HepG2 (cell line): ENCODE measurements at regions not wholly inside any gene's neighbourhood (a gene's known extent, or its start where the extent isn't known, plus 50 kb on each side); places are given as distances from the start of the nearest gene placed in this dataset.

ENCODE experiments used
- ATAC-seq: fragments of 200-7000 bp; cut with Tn5 transposase; 3 replicates; pipeline ENCODE4 v1.9.1; 2020; ENCODE audit warnings: mild to moderate bottlenecking, moderate library complexity
- BruUV-seq: library from RNA; stranded (reverse); fragments of 400-500 nt; replicated peaks from 2 replicates; lab custom pipeline; 2021; lab: Mats Ljungman, UMichigan
- CTCF ChIA-PET: fragments of 300-600 bp; formaldehyde crosslinking; extraction: SDS; loops from one replicate; lab custom pipeline; 2021; ENCODE audit warnings: low total read pairs, inconsistent platforms, low intra/inter-chr PET ratio; lab: Yijun Ruan, JAX
- POLR2A ChIA-PET: fragments of 350-600 bp; sonication (Branson Sonifier 250); formaldehyde crosslinking; loops from one replicate; lab custom pipeline; 2020; ENCODE audit warnings: antibody characterized with exemption, inconsistent platforms; lab: Yijun Ruan, JAX
- DNase-seq: peaks from one replicate; pipeline ENCODE4 v3.0.0-alpha.2; 2015; ENCODE audit warnings: low spot score
- FAIRE-seq: peaks from 3 replicates; lab custom pipeline; 2011; peaks lifted over from hg19 to GRCh38; lab: Jason Lieb, UNC
- H2AFZ ChIP-seq: one replicate; pipeline ENCODE4 v1.6.1; 2011; ENCODE audit warnings: low read length, inconsistent platforms
- H3K27ac ChIP-seq: fragments of 300-600 bp; 3 replicates; pipeline ENCODE4 v1.8.0; 2011; ENCODE audit warnings: mixed run types, mild to moderate bottlenecking, mixed read lengths, low read length, inconsistent platforms; ENCODE audit not compliant: insufficient read depth; ENCODE audit errors: extremely low read length
- H3K27me3 ChIP-seq, 2 experiments: fragments of 200-600 bp in 1 of 2; 2 replicates in 1 of 2; 3 replicates in 1 of 2; pipeline versions ENCODE4 v1.6.0 to v1.8.0; 2011; ENCODE audit warnings: low read length in 2 of 2, mild to moderate bottlenecking in 2 of 2, moderate library complexity in 2 of 2, inconsistent platforms in 1 of 2; ENCODE audit not compliant: insufficient read depth in 2 of 2, control insufficient read depth in 1 of 2
- H3K36me3 ChIP-seq, 2 experiments: fragments of 200-600 bp in 1 of 2; replicated peaks in 1 of 2; 2 replicates in 1 of 2; 3 replicates in 1 of 2; pipeline versions ENCODE4 v1.5.1 to v1.8.0; 2011; ENCODE audit warnings: low read length in 2 of 2, inconsistent platforms in 1 of 2; ENCODE audit not compliant: insufficient read depth in 2 of 2, control insufficient read depth in 1 of 2
- H3K4me1 ChIP-seq: 2 replicates; pipeline ENCODE4 v1.5.1; 2012; ENCODE audit warnings: low read length, inconsistent platforms; ENCODE audit not compliant: insufficient read depth
- H3K4me2 ChIP-seq: 2 replicates; pipeline ENCODE4 v1.6.0; 2011; ENCODE audit warnings: low read depth, low read length, inconsistent platforms
- H3K4me3 ChIP-seq, 3 experiments: fragments of 200-600 bp in 1 of 3; sonication (generic), shearing (Covaris generic) in 1 of 3; replicated peaks in 1 of 3; 2 replicates each; pipeline ENCODE4 v1.5.1; 2011 to 2016; ENCODE audit warnings: low read length in 3 of 3, inconsistent platforms in 2 of 3, low read depth in 2 of 3, mild to moderate bottlenecking in 2 of 3, control low read depth in 1 of 3, mixed read lengths in 1 of 3; ENCODE audit not compliant: insufficient read depth in 1 of 3
- H3K79me2 ChIP-seq: one replicate; pipeline ENCODE4 v1.6.1; 2011; ENCODE audit warnings: low read length, inconsistent platforms; ENCODE audit not compliant: insufficient read depth
- H3K9ac ChIP-seq: 2 replicates; pipeline ENCODE4 v1.6.0; 2011; ENCODE audit warnings: mild to moderate bottlenecking, low read depth, low read length, inconsistent platforms; ENCODE audit not compliant: insufficient read depth
- H3K9me3 ChIP-seq: 2 replicates; pipeline ENCODE4 v1.5.1; 2012; ENCODE audit warnings: mild to moderate bottlenecking, low read length
- H4K20me1 ChIP-seq: 2 replicates; pipeline ENCODE4 v1.6.0; 2011; ENCODE audit warnings: inconsistent platforms, mild to moderate bottlenecking, low read length, moderate library complexity; ENCODE audit not compliant: insufficient read depth
- AHDC1 ChIP-seq: sonication (generic); formaldehyde crosslinking; IDR thresholded peaks from 2 replicates; pipeline ENCODE4 v1.5.1; 2020; ENCODE audit warnings: mild to moderate bottlenecking, missing genetic modification reagents, borderline replicate concordance
- ATF7 ChIP-seq, 2 experiments: fragments of 450-650 bp in 1 of 2; sonication (generic) in 1 of 2; formaldehyde crosslinking in 1 of 2; IDR thresholded peaks; 2 replicates each; pipeline versions ENCODE4 v1.4.0 to v1.6.1; 2016 to 2020; ENCODE audit warnings: antibody characterized with exemption in 1 of 2, mild to moderate bottlenecking in 1 of 2, missing genetic modification reagents in 1 of 2
- ATM ChIP-seq: fragments of 450-650 bp; IDR thresholded peaks from 2 replicates; pipeline ENCODE4 v1.7.1; 2017; ENCODE audit warnings: mild to moderate bottlenecking, borderline replicate concordance
- CBFB ChIP-seq: sonication (generic); formaldehyde crosslinking; IDR thresholded peaks from 2 replicates; pipeline ENCODE4 v1.4.0; 2020; ENCODE audit warnings: missing genetic modification reagents
- ELF4 ChIP-seq: sonication (generic); formaldehyde crosslinking; IDR thresholded peaks from 2 replicates; pipeline ENCODE4 v1.5.0; 2020; ENCODE audit warnings: missing genetic modification reagents, mild to moderate bottlenecking, moderate library complexity, borderline replicate concordance
- GABPA ChIP-seq, 2 experiments: IDR thresholded peaks; 2 replicates each; pipeline ENCODE4 v1.6.1; 2011 to 2016; ENCODE audit warnings: low read depth in 2 of 2, low read length in 1 of 2, missing biosample characterization in 1 of 2, missing genetic modification characterization in 1 of 2
- MAFF ChIP-seq: IDR thresholded peaks from 2 replicates; pipeline ENCODE4 v1.6.1; 2011; ENCODE audit warnings: low read depth, low read length, improper control_type of control experiment
- NFKB2 ChIP-seq: sonication (generic); formaldehyde crosslinking; IDR thresholded peaks from 2 replicates; pipeline ENCODE4 v1.4.0; 2020; ENCODE audit warnings: missing genetic modification reagents, borderline replicate concordance
- SKI ChIP-seq: fragments of 450-650 bp; IDR thresholded peaks from one replicate; pipeline ENCODE4 v1.6.1; 2018; ENCODE audit warnings: mild to moderate bottlenecking; ENCODE audit not compliant: partially characterized antibody
- SMAD9 ChIP-seq: sonication (generic); formaldehyde crosslinking; IDR thresholded peaks from 2 replicates; pipeline ENCODE4 v1.5.1; 2020; ENCODE audit warnings: mild to moderate bottlenecking, missing genetic modification reagents
- TOPORS ChIP-seq: sonication (generic); formaldehyde crosslinking; IDR thresholded peaks from 2 replicates; pipeline ENCODE4 v1.8.0; 2023; ENCODE audit warnings: mild to moderate bottlenecking, missing genetic modification reagents
- U2AF2 ChIP-seq: fragments of 200-400 bp; formaldehyde crosslinking; IDR thresholded peaks from 2 replicates; pipeline ENCODE4 v1.6.1; 2017; ENCODE audit warnings: low read depth, mild to moderate bottlenecking, low read length
- ZNF17 ChIP-seq: sonication (generic); formaldehyde crosslinking; IDR thresholded peaks from 2 replicates; pipeline ENCODE4 v1.5.0; 2020; ENCODE audit warnings: mild to moderate bottlenecking, missing genetic modification reagents
- ZNF18 ChIP-seq: sonication (generic); formaldehyde crosslinking; IDR thresholded peaks from 2 replicates; pipeline ENCODE4 v1.8.0; 2022; ENCODE audit warnings: mild to moderate bottlenecking, missing genetic modification reagents; ENCODE audit not compliant: insufficient replicate concordance
- ZNF205 ChIP-seq: IDR thresholded peaks from 2 replicates; pipeline ENCODE4 v1.6.1; 2018; ENCODE audit warnings: missing biosample characterization, missing genetic modification reagents
- ZNF383 ChIP-seq: sonication (generic); formaldehyde crosslinking; IDR thresholded peaks from 2 replicates; pipeline ENCODE4 v1.4.0; 2020; ENCODE audit warnings: missing genetic modification reagents, mild to moderate bottlenecking, borderline replicate concordance
- ZNF570 ChIP-seq: sonication (generic); formaldehyde crosslinking; IDR thresholded peaks from 2 replicates; pipeline ENCODE4 v1.4.0; 2020; ENCODE audit warnings: mild to moderate bottlenecking, missing genetic modification reagents, borderline replicate concordance
- ZNF75D ChIP-seq: sonication (generic); formaldehyde crosslinking; IDR thresholded peaks from 2 replicates; pipeline ENCODE4 v1.8.1; 2023; ENCODE audit warnings: missing genetic modification reagents, mild to moderate bottlenecking, borderline replicate concordance
- WGBS: methylation state at CpG from one replicate; pipeline ENCODE4 v1.1.6; 2017; ENCODE audit warnings: low lambda C conversion rate; 5-methylcytosine and 5-hydroxymethylcytosine counted together
- in situ Hi-C: cut with HindIII; loops from 2 replicates; pipeline ENCODE4 v1.10.0; 2017; ENCODE audit warnings: low pct_unique_long_range_greater_than_20kb; ENCODE audit not compliant: extremely low pct_ligation_motif_present
- intact Hi-C: fragments of 100-400 bp; cut with micrococcal nuclease; formaldehyde crosslinking; loops from one replicate; pipeline ENCODE4 v1.10.0; 2022; ENCODE audit not compliant: unreplicated experiment

- TF ChIP-seq AHDC1 (CRISPR knock-in tag) (no peak), ATM (no peak), ZNF75D (no peak), ZNF17 (CRISPR knock-in tag) (peak; percentile 90), SMAD9 (CRISPR knock-in tag) (no peak)
These were observed 60.6 kb upstream of the STX18 start (continued) for GRCh38 chr4:4602468-4602867.

GRCh38 chr4:4601803-4602369, 60.0 kb upstream of the STX18 start:
- ChIA-PET POLR2A (no interaction called here), CTCF (no interaction called here)
- DNase-seq = no peak
- Histone ChIP-seq H4K20me1 (no peaks in the 10 kb centered on the region), H3K4me3 (no peak overlapping the region), H3K79me2 (no peaks in the 10 kb centered on the region), H3K4me2 (no peak overlapping the region), H3K9me3 (no peaks in the 10 kb centered on the region), H3K27me3 (no peaks in the 10 kb centered on the region), H3K27ac (no peak overlapping the region), H3K9ac (no peak overlapping the region), H3K4me1 (peaks cover 71% of the 10 kb centered on the region), H3K36me3 (no peaks in the 10 kb centered on the region; a peak in 1 of 5 replicates), H2AFZ (no peak overlapping the region)
- no peak for ATAC-seq
- WGBS = 91% methylated on average over 5 of the region's 13 CpGs
- in situ Hi-C loops = no loop called here
- intact Hi-C loops = no loop called here
- no TSS peak for BruUV-seq
- FAIRE-seq = no peak
- TF ChIP-seq SKI (no peak), U2AF2 (no peak), MAFF (no peak), ZNF383 (CRISPR knock-in tag) (no peak), CBFB (CRISPR knock-in tag) (no peak), ELF4 (CRISPR knock-in tag) (no peak), ZNF570 (CRISPR knock-in tag) (no peak), ZNF18 (CRISPR knock-in tag) (no peak), NFKB2 (no peak), TOPORS (CRISPR knock-in tag) (no peak), ATF7 (IDR thresholded peaks at IDR 0.05) (no peak), ATF7 (CRISPR knock-in tag; IDR thresholded peaks at IDR 0.05) (no peak), GABPA (IDR thresholded peaks at IDR 0.05; ENCODE audit: low read depth, low read length) (no peak), GABPA (CRISPR knock-in tag; IDR thresholded peaks at IDR 0.05; ENCODE audit: low read depth) (no peak), ZNF205 (CRISPR knock-in tag) (no peak)
